GM13977 (cell line): ENCODE measurements at regions not wholly inside any gene's neighbourhood (a gene's known extent, or its start where the extent isn't known, plus 50 kb on each side); places are given as distances from the start of the nearest gene placed in this dataset.

Experiments used
- DNase-seq: peaks from one replicate; pipeline ENCODE4 v3.0.0; 2012; ENCODE audit warnings: low spot score
- in situ Hi-C: fragments of 300-500 bp; cut with MboI; formaldehyde crosslinking; loops from one replicate; pipeline ENCODE4 v1.12.0; 2022; ENCODE audit warnings: low sequenced_read_pairs, low pct_unique_long_range_greater_than_20kb, mixed read lengths, inconsistent platforms; ENCODE audit not compliant: unreplicated experiment
- TF ChIP-seq, protein P1 (sequence below): IDR thresholded peaks from 2 replicates; pipeline ENCODE4 v1.5.1; 2012; ENCODE audit warnings: mild to moderate bottlenecking, control low read depth; ENCODE audit not compliant: insufficient read depth; ENCODE audit errors: extremely low read depth, missing control alignments

DNA sequence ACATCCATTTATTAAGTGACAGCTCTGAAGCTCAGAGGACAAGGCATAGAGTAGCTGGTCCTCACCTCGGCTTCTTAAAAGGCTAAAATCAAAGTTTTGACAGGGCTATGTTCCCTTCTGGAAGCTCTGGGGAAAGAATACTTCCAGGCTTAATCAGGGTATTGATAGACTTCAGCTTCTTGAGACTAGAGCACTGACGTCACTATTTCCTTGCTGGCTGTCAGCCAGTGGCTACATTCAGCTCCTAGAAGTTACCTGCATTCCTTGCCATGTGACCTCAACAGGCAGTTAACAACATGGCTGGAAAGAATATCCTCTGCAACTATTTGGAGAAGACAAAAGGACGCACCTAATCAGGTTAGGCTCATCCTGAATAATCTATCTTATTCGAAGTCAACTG lies 1144.8 kb downstream of the ADGRL3 start:
- no peak for DNase-seq
- TF ChIP-seq, protein P1, sequence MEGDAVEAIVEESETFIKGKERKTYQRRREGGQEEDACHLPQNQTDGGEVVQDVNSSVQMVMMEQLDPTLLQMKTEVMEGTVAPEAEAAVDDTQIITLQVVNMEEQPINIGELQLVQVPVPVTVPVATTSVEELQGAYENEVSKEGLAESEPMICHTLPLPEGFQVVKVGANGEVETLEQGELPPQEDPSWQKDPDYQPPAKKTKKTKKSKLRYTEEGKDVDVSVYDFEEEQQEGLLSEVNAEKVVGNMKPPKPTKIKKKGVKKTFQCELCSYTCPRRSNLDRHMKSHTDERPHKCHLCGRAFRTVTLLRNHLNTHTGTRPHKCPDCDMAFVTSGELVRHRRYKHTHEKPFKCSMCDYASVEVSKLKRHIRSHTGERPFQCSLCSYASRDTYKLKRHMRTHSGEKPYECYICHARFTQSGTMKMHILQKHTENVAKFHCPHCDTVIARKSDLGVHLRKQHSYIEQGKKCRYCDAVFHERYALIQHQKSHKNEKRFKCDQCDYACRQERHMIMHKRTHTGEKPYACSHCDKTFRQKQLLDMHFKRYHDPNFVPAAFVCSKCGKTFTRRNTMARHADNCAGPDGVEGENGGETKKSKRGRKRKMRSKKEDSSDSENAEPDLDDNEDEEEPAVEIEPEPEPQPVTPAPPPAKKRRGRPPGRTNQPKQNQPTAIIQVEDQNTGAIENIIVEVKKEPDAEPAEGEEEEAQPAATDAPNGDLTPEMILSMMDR = no peak
- in situ Hi-C loops = no loop called here

- in situ Hi-C loops = no loop called here
- TF ChIP-seq, protein P1 = no peak
- DNase-seq = no peak
Measured at GRCh38 chr4:62344474-62344873, 1144.3 kb downstream of the ADGRL3 start.

DNA sequence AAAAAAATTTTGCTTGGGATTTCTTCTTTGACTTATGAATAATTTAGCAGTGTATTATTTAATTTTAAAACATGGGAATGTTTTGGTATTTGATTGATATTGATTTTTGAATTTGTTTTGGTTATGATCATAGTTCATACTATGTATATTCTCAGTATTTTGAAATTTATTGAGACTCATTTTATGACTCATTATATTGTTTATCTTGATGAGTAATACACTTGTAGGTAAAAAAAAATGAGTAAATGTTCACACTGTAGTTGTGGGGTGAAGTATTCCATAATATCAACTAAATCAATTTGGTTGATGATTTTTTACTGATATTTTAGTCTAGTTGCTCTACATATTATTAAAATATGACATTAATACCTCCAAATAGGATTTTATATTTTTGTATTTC lies 1142.2 kb downstream of the ADGRL3 start:
- DNase-seq = no peak
- in situ Hi-C loops = no loop called here
- TF ChIP-seq, protein P1 = no peak

DNA sequence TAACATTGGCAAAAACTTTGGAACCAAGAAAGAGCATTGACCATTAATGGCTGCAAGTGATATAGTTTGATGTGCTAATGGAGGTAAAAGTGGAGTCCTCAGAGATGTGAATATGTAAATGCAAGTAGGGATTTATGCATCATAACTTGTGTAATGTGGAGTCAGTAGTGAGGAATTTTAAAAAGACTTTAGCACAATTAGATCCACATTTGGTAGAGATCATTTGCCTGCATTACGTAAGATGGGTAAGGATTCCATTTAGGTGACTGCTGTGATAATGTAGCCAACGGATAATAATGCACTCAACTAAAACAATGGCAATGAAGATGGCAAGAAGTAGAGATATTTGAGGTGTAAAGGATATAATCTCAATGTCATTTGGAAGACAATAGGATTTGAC lies 1128.4 kb downstream of the ADGRL3 start:
- no peak for DNase-seq
- TF ChIP-seq, protein P1 = no peak
- in situ Hi-C loops = no loop called here

DNA sequence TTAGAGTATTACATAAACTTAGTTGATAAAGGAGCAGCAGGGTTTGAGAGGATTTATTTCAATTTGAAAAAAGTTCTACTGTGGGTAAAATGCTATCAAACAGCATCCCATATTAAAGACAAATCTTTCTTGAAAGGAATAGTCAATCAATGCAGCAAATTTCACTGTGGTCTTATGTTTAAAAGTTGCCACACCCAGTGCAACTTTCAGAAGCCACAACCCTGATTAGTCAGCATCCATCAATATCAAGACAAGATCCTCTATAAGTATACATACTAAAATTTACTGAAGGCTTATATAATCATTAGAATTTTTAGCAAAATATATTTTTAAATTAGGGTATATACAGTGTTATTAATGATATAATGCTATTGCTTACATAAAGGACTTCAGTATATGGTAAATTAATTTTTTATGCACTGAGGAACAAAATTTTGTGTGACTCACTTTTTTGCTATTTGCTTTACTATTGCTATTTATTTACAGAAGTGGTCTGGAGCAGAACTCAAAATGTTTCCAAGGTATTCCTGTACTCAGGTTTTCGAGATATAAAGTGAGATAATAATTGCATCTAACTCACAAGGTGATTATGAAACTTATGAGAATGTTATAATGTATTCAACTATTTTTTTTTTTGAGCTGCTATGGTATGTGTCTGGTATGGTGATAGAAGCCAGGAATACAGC lies 1127.6 kb downstream of the ADGRL3 start:
- TF ChIP-seq, protein P1 = no peak
- in situ Hi-C loops = no loop called here
- no peak for DNase-seq

GRCh38 chr4:62324215-62324614 lies 1124.1 kb downstream of the ADGRL3 start:
- in situ Hi-C loops = no loop called here
- no peak for DNase-seq
- TF ChIP-seq, protein P1 = no peak
